ENCODE measurements at regions not wholly inside any gene's neighbourhood (a gene's known extent, or its start where the extent isn't known, plus 50 kb on each side); places are given as distances from the start of the nearest gene placed in this dataset.
"Not testable (repeated sequence)": the region's sequence is repeated elsewhere in the genome, so short reads cannot be mapped to it uniquely, and the experiment has no call there.

DNA sequence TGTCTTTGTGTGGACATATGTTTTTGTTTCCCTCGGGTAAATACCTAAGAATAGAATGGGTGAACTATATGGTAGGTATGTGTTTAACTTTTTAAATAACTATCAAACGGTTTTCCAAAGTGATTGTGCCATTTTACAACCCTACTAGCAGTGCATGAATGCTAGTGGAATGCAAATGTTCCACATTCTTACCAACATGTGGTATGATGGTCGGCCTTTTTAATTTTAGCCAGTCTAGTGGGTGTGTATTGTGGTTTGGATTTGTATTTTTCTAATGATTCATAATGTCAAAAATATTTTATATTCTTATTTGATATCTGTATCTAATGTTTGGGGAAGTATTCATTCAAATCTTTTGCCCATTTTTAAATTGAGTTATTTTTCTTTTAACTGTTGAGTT lies 68.2 kb upstream of the SMAD3 start:
- Histone ChIP-seq H3K9ac (ENCODE audit: extremely low read depth, low read length, poor library complexity, severe bottlenecking) (no peak overlapping the region), H3K9me3 (ENCODE audit: control insufficient read depth, low read length) (no peaks in the 10 kb centered on the region), H3K27ac (ENCODE audit: low read depth, low read length) (no peak overlapping the region), H3K4me1 (ENCODE audit: control insufficient read depth, insufficient read depth, low read length) (no peaks in the 10 kb centered on the region), H3K4me3 (ENCODE audit: low read length) (no peak overlapping the region), H3K27me3 (ENCODE audit: control insufficient read depth, insufficient read depth, low read length, poor library complexity, severe bottlenecking) (no peaks in the 10 kb centered on the region), H3K36me3 (ENCODE audit: control insufficient read depth, insufficient read depth, low read length) (no peaks in the 10 kb centered on the region)
- Mint-ChIP-seq H3K27me3 (ENCODE audit: insufficient read depth) (peaks cover 7% of the 10 kb centered on the region), H3K27ac (no peak overlapping the region), H3K9me3 (peaks cover 4% of the 10 kb centered on the region), H3K4me1 (no peaks in the 10 kb centered on the region), H3K4me3 (no peak overlapping the region), H3K36me3 (ENCODE audit: low read depth) (no peaks in the 10 kb centered on the region)
- no peak for DNase-seq
- WGBS, 2 experiments (ENCODE audit: insufficient coverage in 1 of 2, insufficient read length in 1 of 2): 69 to 100% methylated on average over 1 to 2 of the region's 3 CpGs
- TF ChIP-seq, protein P1, sequence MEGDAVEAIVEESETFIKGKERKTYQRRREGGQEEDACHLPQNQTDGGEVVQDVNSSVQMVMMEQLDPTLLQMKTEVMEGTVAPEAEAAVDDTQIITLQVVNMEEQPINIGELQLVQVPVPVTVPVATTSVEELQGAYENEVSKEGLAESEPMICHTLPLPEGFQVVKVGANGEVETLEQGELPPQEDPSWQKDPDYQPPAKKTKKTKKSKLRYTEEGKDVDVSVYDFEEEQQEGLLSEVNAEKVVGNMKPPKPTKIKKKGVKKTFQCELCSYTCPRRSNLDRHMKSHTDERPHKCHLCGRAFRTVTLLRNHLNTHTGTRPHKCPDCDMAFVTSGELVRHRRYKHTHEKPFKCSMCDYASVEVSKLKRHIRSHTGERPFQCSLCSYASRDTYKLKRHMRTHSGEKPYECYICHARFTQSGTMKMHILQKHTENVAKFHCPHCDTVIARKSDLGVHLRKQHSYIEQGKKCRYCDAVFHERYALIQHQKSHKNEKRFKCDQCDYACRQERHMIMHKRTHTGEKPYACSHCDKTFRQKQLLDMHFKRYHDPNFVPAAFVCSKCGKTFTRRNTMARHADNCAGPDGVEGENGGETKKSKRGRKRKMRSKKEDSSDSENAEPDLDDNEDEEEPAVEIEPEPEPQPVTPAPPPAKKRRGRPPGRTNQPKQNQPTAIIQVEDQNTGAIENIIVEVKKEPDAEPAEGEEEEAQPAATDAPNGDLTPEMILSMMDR (conservative IDR thresholded peaks at IDR 0.05): no peak

DNA sequence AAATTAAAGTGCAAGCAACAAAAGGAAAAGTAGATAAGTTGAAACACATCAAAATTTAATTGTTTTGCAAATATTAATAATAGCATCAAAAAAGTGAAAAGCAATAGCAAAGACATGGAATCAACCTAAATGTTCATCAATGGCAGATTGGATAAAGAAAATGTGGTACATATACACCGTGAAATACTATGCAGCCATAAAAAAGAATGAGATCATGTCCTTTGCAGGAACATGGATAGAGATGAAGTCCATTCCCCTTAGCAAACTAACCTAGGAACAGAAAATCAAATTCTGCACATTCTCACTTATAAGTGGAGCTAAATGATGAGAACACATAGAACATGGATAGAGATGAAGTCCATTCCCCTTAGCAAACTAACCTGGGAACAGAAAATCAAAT lies 67.2 kb upstream of the SMAD3 start:
- WGBS, 2 experiments (ENCODE audit: insufficient coverage in 1 of 2, insufficient read length in 1 of 2): 88 to 100% methylated on average over 1 of the region's 1 CpG
- H3K4me1 ChIP-seq (ENCODE audit: control insufficient read depth, insufficient read depth, low read length); H3K4me1 Mint-ChIP-seq; H3K36me3 Mint-ChIP-seq (ENCODE audit: low read depth); DNase-seq; H3K27ac Mint-ChIP-seq; H3K4me3 Mint-ChIP-seq; H3K9ac ChIP-seq (ENCODE audit: extremely low read depth, low read length, poor library complexity, severe bottlenecking); H3K27me3 Mint-ChIP-seq (ENCODE audit: insufficient read depth); H3K9me3 ChIP-seq (ENCODE audit: control insufficient read depth, low read length); H3K27me3 ChIP-seq (ENCODE audit: control insufficient read depth, insufficient read depth, low read length, poor library complexity, severe bottlenecking); H3K9me3 Mint-ChIP-seq; H3K4me3 ChIP-seq (ENCODE audit: low read length); H3K36me3 ChIP-seq (ENCODE audit: control insufficient read depth, insufficient read depth, low read length); H3K27ac ChIP-seq (ENCODE audit: low read depth, low read length): not testable (repeated sequence)

DNA sequence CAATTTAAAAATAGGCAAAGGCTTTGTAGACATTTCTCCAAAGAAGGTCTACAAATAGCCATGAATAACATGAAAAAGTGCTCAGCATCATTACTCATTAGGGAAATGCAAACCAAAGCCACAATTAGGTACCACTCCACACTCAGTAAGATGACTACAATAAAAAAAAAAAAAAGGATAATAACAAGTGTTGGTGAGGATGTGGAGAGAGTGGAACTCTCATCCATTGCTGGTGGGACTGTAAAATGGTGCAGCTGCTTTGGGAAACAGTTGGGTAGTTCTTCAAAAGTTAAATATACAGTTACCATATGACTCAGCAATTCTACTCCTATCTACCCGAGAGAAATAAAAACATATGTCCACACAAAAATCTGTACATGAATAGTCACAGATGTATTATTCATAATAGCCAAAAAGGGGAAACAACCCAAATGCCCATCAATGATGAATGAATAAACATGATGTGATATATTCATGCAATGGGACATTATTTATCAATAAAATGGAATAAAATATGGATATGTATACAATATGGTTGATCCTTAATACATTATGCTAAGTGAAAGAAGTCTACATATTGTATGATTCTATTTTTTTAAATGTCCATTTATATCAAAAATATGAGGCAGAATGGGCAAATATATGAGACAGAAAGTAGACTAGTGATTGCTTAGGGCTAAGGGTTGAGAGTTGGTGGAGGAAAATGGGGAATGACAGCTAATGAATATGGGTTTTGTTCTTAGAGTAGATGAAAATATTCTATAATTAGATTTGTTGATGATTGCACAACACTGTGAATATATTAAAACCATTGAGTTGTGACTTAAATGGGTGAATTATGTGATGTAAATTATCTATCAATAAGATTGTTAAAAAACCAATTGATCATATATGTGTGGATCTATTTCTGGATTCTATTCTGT lies 66.1 kb upstream of the SMAD3 start:
- WGBS, 2 experiments (ENCODE audit: insufficient coverage in 1 of 2, insufficient read length in 1 of 2): no CpG with 5 or more reads among the region's 1 CpG
- Mint-ChIP-seq H3K27me3 (ENCODE audit: insufficient read depth) (peaks cover 7% of the 10 kb centered on the region), H3K4me1 (peaks cover 3% of the 10 kb centered on the region), H3K4me3 (no peak overlapping the region), H3K36me3 (ENCODE audit: low read depth) (no peaks in the 10 kb centered on the region), H3K9me3 (peaks cover 4% of the 10 kb centered on the region), H3K27ac (no peak overlapping the region)
- Histone ChIP-seq H3K27ac (ENCODE audit: low read depth, low read length) (no peak overlapping the region), H3K36me3 (ENCODE audit: control insufficient read depth, insufficient read depth, low read length) (no peaks in the 10 kb centered on the region), H3K4me3 (ENCODE audit: low read length) (no peak overlapping the region), H3K27me3 (ENCODE audit: control insufficient read depth, insufficient read depth, low read length, poor library complexity, severe bottlenecking) (no peaks in the 10 kb centered on the region), H3K4me1 (ENCODE audit: control insufficient read depth, insufficient read depth, low read length) (no peaks in the 10 kb centered on the region), H3K9ac (ENCODE audit: extremely low read depth, low read length, poor library complexity, severe bottlenecking) (no peak overlapping the region), H3K9me3 (ENCODE audit: control insufficient read depth, low read length) (no peaks in the 10 kb centered on the region)
- TF ChIP-seq, protein P1 (conservative IDR thresholded peaks at IDR 0.05): no peak
- no peak for DNase-seq
